A673 (cell line): ENCODE measurements at regions not wholly inside any gene's neighbourhood (a gene's known extent, or its start where the extent isn't known, plus 50 kb on each side); places are given as distances from the start of the nearest gene placed in this dataset.

Experiments used
- CTCF ChIP-seq: fragments of 300-800, 200-600 bp; sonication (generic); conservative IDR thresholded peaks from 2 replicates; pipeline ENCODE4 v1.5.1; 2017; ENCODE audit warnings: low read depth, mild to moderate bottlenecking, antibody characterized with exemption, low read length, moderate library complexity, mixed read lengths
- EZH2 ChIP-seq: fragments of 200-600 bp; sonication (generic); IDR thresholded peaks from 2 replicates; pipeline ENCODE4 v1.6.1; 2017; ENCODE audit warnings: borderline replicate concordance, low read depth, mild to moderate bottlenecking, mixed read lengths, antibody characterized with exemption, low read length; ENCODE audit not compliant: poor library complexity, severe bottlenecking

GRCh38 chr12:69027411-69027881 lies 94.5 kb upstream of the CPM start:
- TF ChIP-seq CTCF, result no peak
- TF ChIP-seq EZH2, result no peak
